C4-2B (cell line): ENCODE measurements at regions not wholly inside any gene's neighbourhood (a gene's known extent, or its start where the extent isn't known, plus 50 kb on each side); places are given as distances from the start of the nearest gene placed in this dataset.

Experiments
- H3K27ac ChIP-seq: fragments of 450-650 bp; 2 replicates; pipeline ENCODE4 v1.5.1; 2017
- CTCF ChIP-seq: fragments of 450-650 bp; conservative IDR thresholded peaks from 2 replicates; pipeline ENCODE4 v1.5.1; 2017; ENCODE audit warnings: mild to moderate bottlenecking
- ZFX ChIP-seq: fragments of 450-650 bp; IDR thresholded peaks from 2 replicates; pipeline ENCODE4 v1.6.1; 2017

DNA sequence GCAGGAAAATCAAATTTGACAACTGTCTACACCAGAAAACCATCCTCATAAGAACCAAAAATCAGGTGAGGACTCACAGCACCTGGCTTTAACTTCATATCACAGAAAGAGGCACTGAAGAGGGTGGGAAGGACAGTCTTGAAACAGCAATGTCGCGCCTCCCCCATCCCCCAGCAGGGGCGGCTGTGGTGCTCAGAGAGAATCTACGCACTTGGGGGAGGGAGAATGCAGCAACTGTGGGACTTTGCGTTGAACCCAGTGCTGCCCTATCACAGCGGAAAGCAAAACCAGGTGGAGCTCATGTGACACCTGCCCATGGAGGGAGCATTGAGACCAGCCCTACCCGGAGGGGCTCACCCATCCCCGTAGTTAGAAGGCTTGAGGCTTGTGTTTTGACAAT, 191.8 kb downstream of the MSX2 start:
- TF ChIP-seq CTCF: no peak
- no peak for TF ChIP-seq ZFX

GRCh38 chr5:174911118-174911517, 186.7 kb downstream of the MSX2 start:
- TF ChIP-seq ZFX: no peak
- TF ChIP-seq CTCF: no peak

More for the DNA sequence above, 191.8 kb downstream of the MSX2 start:
- no peak overlapping the region for H3K27ac ChIP-seq

DNA sequence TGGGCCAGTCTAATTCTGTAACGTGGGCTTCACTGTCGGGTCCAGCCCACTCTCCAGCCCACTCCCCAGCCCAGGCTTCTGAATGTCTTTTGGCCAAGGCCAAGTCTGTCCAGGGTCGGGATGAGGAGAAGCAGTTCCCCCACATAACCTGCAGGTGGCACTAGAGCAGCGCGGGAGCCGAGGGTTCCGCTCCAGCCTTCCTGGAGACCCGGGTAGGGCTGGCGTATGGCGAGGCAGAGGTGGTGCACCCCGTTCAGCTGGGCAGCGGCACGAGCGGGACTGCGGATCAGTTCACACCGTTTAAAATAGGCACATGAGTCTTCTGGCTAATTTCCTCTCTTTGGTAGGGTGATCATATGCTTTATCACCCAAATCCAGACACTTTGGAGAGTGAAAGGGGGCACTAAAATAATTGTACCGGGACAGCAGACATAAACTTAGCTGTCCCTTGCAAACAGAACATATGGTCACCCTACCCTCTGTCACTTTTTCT, 185.9 kb downstream of the MSX2 start:
- H3K27ac ChIP-seq: no peak overlapping the region
- TF ChIP-seq ZFX: no peak
- TF ChIP-seq CTCF: peak; percentile 97

More at GRCh38 chr5:174911118-174911517, 186.7 kb downstream of the MSX2 start:
- H3K27ac ChIP-seq: no peak overlapping the region

GRCh38 chr5:174903172-174903732, 178.9 kb downstream of the MSX2 start:
- peak; percentile 25 for TF ChIP-seq CTCF
- no peak for TF ChIP-seq ZFX
- no peak overlapping the region for H3K27ac ChIP-seq

- H3K27ac ChIP-seq: no peak overlapping the region
- no peak for TF ChIP-seq ZFX
- no peak for TF ChIP-seq CTCF
These were observed 177.0 kb downstream of the MSX2 start for GRCh38 chr5:174901336-174901735.

- TF ChIP-seq CTCF: no peak
- TF ChIP-seq ZFX: no peak
- no peak overlapping the region for H3K27ac ChIP-seq
These were observed 176.0 kb downstream of the MSX2 start for GRCh38 chr5:174900240-174900865.

- H3K27ac ChIP-seq: no peak overlapping the region
- no peak for TF ChIP-seq ZFX
These were observed 173.0 kb downstream of the MSX2 start for GRCh38 chr5:174897281-174897950.
